ENCODE measurements at regions not wholly inside any gene's neighbourhood (a gene's known extent, or its start where the extent isn't known, plus 50 kb on each side); places are given as distances from the start of the nearest gene placed in this dataset.

DNA sequence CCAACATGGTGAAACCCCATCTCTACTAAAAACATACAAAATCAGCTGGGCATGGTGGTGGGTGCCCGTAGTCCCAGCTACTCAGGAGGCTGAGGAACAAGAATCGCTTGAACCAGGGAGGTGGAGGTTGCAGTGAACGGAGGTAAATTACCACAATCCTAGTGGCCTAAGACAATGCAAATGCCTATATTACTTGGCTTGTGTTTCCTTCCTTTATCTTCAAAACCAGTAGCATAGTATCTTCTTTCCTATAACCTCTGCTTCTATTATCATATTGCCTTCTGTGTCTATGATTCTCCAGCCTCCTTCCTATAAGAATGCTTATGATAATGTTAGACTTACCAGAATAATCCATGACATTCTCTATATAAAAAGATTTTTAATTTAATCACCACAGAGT lies 156.2 kb upstream of the RGS18 start:
- TF ChIP-seq, protein P1, sequence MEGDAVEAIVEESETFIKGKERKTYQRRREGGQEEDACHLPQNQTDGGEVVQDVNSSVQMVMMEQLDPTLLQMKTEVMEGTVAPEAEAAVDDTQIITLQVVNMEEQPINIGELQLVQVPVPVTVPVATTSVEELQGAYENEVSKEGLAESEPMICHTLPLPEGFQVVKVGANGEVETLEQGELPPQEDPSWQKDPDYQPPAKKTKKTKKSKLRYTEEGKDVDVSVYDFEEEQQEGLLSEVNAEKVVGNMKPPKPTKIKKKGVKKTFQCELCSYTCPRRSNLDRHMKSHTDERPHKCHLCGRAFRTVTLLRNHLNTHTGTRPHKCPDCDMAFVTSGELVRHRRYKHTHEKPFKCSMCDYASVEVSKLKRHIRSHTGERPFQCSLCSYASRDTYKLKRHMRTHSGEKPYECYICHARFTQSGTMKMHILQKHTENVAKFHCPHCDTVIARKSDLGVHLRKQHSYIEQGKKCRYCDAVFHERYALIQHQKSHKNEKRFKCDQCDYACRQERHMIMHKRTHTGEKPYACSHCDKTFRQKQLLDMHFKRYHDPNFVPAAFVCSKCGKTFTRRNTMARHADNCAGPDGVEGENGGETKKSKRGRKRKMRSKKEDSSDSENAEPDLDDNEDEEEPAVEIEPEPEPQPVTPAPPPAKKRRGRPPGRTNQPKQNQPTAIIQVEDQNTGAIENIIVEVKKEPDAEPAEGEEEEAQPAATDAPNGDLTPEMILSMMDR (IDR thresholded peaks at IDR 0.05; ENCODE audit: insufficient read depth, low read depth, low read length), result no peak
- TF ChIP-seq EZH2 (IDR thresholded peaks at IDR 0.05; ENCODE audit: insufficient read depth, low read length), result no peak
